ENCODE measurements at regions not wholly inside any gene's neighbourhood (a gene's known extent, or its start where the extent isn't known, plus 50 kb on each side); places are given as distances from the start of the nearest gene placed in this dataset.
A peak's percentile ranks its signal among the peaks of the same experiment; 100 is the strongest.
"Not testable (repeated sequence)": the region's sequence is repeated elsewhere in the genome, so short reads cannot be mapped to it uniquely, and the experiment has no call there.

GRCh38 chr10:118868589-118868988 lies 113.8 kb upstream of the CACUL1 start:
- DNase-seq (ENCODE audit: low read depth in 3 of 3, low spot score in 2 of 3): no peak

- peak in 2 of 3 donors; percentile 47 to 63 for DNase-seq (ENCODE audit: low read depth in 3 of 3, low spot score in 2 of 3)
Measured at GRCh38 chr10:118870467-118871243, 115.9 kb upstream of the CACUL1 start.

GRCh38 chr10:118871244-118871865 lies 116.6 kb upstream of the CACUL1 start:
- no peak for DNase-seq (ENCODE audit: low read depth in 3 of 3, low spot score in 2 of 3)

DNA sequence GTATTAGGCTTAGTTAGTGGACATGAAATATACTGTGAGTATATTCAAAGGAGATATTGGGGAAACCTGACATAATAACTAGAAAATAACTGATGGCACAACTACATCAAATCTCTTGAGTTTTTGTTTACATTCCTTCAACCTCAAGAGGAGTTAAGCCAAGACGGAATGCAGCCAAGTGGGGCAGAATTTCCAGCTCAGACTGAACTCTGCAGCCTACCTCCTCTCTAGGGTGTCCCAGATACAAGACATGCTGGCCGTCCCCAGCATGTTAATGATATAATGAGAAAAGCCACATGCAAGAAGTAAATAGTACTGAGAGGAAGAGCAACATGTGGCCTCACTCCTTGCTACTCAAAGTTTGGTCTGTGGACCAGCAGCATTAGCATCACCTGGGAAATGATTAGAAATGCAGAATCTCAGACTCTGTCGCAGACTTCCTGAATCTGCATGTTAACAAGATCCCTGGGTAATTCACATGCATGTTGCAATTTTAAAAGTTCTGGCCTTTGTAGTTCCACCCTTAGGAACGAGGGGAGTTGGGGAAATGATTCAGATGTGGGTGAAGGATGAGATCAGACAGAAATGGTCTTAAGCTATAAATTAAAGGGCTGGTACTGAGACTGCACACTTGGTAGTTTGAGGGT lies 118.4 kb upstream of the CACUL1 start:
- DNase-seq (ENCODE audit: low read depth in 3 of 3, low spot score in 2 of 3): no peak

GRCh38 chr10:118873738-118874105 lies 119.0 kb upstream of the CACUL1 start:
- no peak for DNase-seq (ENCODE audit: low read depth in 3 of 3, low spot score in 2 of 3)

DNA sequence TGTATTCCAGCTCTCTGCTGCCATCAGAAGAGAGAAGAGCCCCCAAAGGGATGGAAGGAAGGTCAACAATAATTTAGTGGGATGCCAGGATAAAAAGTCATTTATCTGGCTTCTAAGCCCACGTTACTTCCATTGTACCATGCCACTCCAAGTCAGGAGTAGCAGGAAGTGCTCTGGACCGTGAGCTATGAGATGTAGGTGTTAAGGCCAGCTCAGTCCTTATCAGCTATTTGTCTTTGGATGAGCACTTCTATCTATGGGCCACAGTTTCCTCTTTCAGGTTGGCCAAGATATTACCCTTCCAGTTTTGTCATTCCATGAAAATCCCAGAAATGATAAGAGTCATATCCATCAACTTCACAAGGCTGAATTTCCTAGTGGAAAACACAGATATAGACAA lies 119.4 kb upstream of the CACUL1 start:
- DNase-seq (ENCODE audit: low read depth in 3 of 3, low spot score in 2 of 3): no peak

DNA sequence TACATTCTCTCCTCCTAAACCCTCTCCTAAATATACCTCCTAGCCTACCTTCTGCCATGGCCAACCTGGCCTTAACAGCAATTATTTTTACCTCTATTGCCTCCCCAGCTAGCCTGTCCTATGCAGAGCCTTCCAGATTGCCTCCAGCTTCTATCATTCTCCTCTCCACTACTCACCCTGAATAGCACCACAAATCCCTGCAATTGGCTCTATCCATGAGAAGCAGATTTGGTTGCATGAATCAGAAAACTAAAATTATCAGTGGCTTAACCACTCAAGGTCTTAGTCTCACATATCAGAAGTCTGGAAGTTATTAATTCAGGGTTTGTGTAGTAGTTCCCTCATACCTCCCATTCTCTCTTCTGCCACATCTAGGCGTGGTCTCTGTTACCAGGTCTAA lies 120.3 kb upstream of the CACUL1 start:
- DNase-seq (ENCODE audit: low read depth in 3 of 3, low spot score in 2 of 3): no peak

- DNase-seq (ENCODE audit: low read depth in 3 of 3, low spot score in 2 of 3): no peak
Measured at GRCh38 chr10:118882741-118883140, 128.0 kb upstream of the CACUL1 start.

DNA sequence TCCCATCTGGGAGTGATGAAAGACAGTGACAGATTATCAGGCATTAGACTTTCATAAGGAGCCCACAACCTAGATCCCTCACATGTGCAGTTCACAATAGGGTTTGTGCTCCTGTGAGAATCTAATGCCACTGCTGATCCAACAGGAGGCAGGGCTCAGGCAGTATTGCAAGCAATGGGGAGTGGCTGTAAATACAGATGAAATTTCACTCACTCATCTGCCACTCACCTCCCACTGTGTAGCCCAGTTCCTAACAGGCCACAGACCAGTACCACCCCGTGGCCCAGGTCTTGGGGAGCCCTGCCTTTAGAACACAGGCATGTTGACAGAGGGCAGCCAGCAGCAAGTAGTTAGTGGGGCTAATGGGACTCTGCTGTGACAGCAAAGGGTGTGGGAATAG lies 137.3 kb upstream of the NANOS1 start:
- DNase-seq (ENCODE audit: low read depth in 3 of 3, low spot score in 2 of 3): no peak

- DNase-seq (ENCODE audit: low read depth in 3 of 3, low spot score in 2 of 3): not testable (repeated sequence)
Measured at GRCh38 chr10:118894891-118895290, 134.6 kb upstream of the NANOS1 start.

GRCh38 chr10:118900617-118901016 lies 128.9 kb upstream of the NANOS1 start:
- no peak for DNase-seq (ENCODE audit: low read depth in 3 of 3, low spot score in 2 of 3)

DNA sequence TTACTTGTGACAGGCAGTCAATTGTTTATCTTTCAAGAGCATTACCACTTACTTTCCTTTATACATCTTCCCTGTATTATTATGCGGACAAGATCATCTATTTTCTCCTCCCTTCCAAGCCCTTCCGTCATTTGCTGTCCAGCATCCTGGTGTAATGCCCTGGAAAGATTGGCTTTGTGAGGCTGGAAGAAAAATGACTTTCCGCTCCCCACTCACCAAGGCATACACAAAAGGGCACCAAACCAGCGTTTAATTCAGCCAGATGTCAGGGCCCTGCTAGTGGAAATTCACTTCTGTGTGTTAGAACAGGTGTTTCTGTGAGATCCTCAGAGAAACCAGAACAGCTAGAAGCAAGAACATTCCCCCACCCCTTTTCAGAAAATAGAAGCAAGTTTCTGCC lies 128.1 kb upstream of the NANOS1 start:
- DNase-seq (ENCODE audit: low read depth in 3 of 3, low spot score in 2 of 3): no peak

- no peak for DNase-seq (ENCODE audit: low read depth in 3 of 3, low spot score in 2 of 3)
Measured at GRCh38 chr10:118901906-118902305, 127.6 kb upstream of the NANOS1 start.

GRCh38 chr10:118902656-118903055 lies 126.9 kb upstream of the NANOS1 start:
- DNase-seq (ENCODE audit: low read depth in 3 of 3, low spot score in 2 of 3): not testable (repeated sequence)

- DNase-seq (ENCODE audit: low read depth in 3 of 3, low spot score in 2 of 3): no peak
Measured at GRCh38 chr10:118903251-118903650, 126.3 kb upstream of the NANOS1 start.

DNA sequence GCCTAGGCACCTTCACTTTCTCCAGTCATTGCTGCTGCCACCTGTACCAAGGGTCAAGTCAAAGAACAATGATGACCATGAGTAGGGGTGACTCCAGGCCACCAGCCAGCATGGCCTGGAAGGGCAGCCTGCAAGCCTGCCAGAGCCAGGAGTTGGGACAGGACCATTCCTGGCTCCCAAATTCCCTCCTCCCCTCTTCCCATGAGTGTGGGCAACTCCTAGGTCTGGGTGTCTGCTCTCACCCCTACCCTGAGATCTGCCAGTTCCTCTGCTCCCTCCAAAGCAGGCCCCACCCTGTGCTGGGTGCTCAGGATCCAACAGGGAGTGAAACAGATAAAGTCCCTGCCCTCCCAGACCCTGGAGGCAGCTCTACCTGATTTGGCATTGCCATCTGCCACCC lies 125.8 kb upstream of the NANOS1 start:
- no peak for DNase-seq (ENCODE audit: low read depth in 3 of 3, low spot score in 2 of 3)

DNA sequence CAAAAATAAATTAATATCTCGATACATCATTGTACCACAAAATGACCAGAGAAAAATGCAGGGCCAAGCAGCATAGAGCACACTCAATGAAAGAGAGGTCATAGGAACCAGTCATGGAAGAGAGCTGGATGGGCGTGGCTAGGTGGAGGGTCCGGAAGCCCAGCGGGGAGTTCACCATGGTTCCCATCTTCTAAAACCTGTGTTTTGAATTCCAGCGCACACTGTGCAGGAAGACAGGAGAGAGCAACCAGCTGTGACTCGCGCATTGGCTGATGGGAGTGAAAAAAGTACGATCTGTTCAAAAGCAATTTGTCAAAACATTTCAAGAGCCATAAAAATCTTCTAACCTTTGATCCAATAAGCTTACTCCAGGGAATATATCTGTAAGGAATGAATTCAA lies 125.2 kb upstream of the NANOS1 start:
- no peak for DNase-seq (ENCODE audit: low read depth in 3 of 3, low spot score in 2 of 3)

- no peak for DNase-seq (ENCODE audit: low read depth in 3 of 3, low spot score in 2 of 3)
Measured at GRCh38 chr10:118907051-118907450, 122.5 kb upstream of the NANOS1 start.

DNA sequence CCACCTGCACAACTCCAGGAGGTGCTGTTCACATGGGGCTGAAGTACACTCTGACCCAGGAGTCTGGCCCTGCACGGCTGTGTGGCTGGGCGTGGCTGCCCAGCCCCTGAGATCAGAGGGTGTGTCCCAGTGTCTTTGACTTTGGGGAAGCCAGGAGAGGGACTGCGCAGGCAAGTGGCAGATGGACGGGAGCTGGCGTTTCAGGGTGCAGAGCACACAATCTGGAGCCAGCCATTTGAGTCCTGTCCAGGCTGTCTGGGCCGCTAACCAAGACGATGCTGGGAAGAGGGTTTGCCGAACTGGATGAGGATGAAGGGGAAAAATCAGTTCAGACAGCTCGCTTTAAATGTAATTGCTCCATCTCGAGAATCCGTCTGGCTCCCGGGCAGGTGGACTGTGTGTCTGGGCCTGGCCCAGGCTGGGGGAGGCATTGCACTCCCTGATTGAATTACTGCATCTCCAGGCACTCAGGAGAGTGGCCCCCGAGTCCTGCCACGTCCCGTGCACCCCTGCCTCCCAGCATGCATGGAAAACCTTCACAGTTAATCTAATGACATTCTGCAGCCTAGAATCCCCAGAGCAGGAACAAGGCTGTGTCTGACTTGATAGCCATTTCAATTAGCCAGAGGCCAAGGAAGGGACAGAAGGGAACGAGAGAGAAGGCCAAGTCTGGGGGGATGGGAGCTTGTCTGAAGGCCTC lies 120.8 kb upstream of the NANOS1 start:
- no peak for DNase-seq (ENCODE audit: low read depth in 3 of 3, low spot score in 2 of 3)

DNA sequence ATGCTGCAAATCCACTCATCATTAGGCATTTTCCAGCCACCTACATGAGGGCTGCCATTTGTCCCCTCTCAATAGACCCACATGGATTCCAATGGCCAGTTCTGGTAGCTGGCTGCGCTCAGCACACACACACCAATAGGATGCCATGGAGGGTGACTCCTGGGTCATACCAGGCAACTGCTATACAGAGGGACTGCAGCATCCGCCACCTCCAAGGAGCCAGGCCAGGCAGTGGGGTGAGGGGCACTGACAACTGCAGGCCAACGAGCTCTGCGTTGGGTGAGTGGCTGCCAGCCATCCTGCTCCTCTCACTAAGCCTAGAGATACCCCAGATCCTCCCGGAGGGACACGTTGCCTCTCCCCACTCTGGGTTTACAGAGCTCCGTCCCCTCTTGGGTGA lies 118.8 kb upstream of the NANOS1 start:
- DNase-seq (ENCODE audit: low read depth in 3 of 3, low spot score in 2 of 3): no peak

DNA sequence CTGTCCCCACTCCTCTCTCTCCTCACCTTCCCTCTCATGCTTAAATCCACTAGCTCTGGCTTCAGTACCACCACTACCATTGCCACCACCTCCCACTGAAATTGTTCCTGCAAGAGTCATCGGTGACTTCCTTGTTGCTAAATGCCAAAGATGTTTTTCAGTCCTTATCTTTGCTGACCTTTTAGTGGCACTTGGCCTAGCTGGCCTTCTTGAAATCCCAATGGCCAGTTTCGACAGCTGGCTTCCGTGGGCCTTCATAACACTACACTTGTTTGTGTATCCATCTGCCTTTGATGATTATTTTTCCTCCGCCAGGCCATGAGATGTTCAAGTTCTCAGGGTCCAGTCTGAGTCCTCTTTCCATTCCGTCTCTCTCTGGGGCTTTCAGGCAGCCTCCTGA lies 118.2 kb upstream of the NANOS1 start:
- DNase-seq (ENCODE audit: low read depth in 3 of 3, low spot score in 2 of 3): no peak
